ENCODE measurements at regions not wholly inside any gene's neighbourhood (a gene's known extent, or its start where the extent isn't known, plus 50 kb on each side); places are given as distances from the start of the nearest gene placed in this dataset.

DNA sequence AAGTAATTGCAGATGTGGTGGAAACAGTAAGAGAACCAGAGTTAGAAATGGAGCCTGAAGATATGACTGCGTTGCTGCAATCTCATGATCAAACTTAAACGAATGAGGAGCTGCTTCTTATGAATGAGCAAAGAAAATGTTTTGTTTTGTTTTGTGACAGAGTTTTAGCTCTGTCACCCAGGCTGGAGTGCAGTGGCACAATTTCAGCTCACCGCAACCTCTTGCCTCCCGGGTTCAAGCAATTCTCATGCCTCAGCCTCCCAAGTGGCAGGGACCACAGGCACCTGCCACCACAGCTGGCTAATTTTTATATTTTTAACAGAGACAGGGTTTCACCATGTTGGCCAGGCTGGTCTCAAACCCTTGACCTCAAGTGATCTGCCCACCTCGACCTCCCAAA is 53.3 kb upstream of the NFASC start:
- Histone ChIP-seq H4K20me1 (ENCODE audit: insufficient read depth, low read depth, low read length) (no peaks in the 10 kb centered on the region), H3K9me2 (replicated peaks; ENCODE audit: insufficient read depth, low read length) (no peaks in the 10 kb centered on the region)

DNA sequence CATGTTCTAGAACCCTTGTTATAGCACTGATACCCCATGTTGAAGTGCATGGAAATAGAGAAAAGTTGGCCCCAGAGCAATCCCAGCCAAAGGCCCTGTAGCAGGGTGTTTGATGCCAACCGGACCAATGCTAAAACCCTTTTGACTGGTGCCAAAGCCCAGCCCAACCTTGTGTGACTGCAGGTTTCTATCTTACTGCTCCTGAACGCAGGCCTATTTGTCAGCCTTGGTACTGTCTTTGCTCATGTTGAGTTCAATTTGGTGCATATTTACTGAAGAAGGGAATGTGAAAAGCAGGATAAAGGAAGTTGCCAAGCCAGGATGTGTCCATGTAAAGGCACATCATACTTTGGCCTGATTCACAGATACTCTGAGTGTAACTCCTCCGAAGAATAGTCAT is 51.7 kb upstream of the NFASC start:
- no peaks in the 10 kb centered on the region for H3K27me3 ChIP-seq (ENCODE audit: low read length)
- H3K4me1 ChIP-seq (ENCODE audit: low read length) = peaks cover 7% of the 10 kb centered on the region
- no peaks in the 10 kb centered on the region for H3K79me2 ChIP-seq (ENCODE audit: low read length)
- no peak for DNase-seq
- H3K4me2 ChIP-seq (ENCODE audit: low read depth, low read length, poor library complexity, severe bottlenecking) = no peak overlapping the region
- H3K27ac ChIP-seq (ENCODE audit: low read length) = no peak overlapping the region
- H3K9me3 ChIP-seq (ENCODE audit: low read length) = no peaks in the 10 kb centered on the region
- H3K36me3 ChIP-seq (ENCODE audit: insufficient read depth, low read length) = no peaks in the 10 kb centered on the region
- no peaks in the 10 kb centered on the region for H3K9me2 ChIP-seq (replicated peaks; ENCODE audit: insufficient read depth, low read length)
- no peak overlapping the region for H2AFZ ChIP-seq (ENCODE audit: low read length)
- H4K20me1 ChIP-seq (ENCODE audit: insufficient read depth, low read depth, low read length) = no peaks in the 10 kb centered on the region
- H3K9ac ChIP-seq (ENCODE audit: low read length) = no peak overlapping the region
- no peak overlapping the region for H3K4me3 ChIP-seq (ENCODE audit: low read length)

More for the DNA sequence above, 53.3 kb upstream of the NFASC start:
- Histone ChIP-seq H3K27me3 (ENCODE audit: low read length) (no peaks in the 10 kb centered on the region), H3K4me2 (ENCODE audit: low read depth, low read length, poor library complexity, severe bottlenecking) (no peak overlapping the region), H3K4me1 (ENCODE audit: low read length) (peaks cover 7% of the 10 kb centered on the region), H3K9me3 (ENCODE audit: low read length) (no peaks in the 10 kb centered on the region), H2AFZ (ENCODE audit: low read length) (no peak overlapping the region), H3K79me2 (ENCODE audit: low read length) (no peaks in the 10 kb centered on the region), H3K9ac (ENCODE audit: low read length) (no peak overlapping the region), H3K4me3 (ENCODE audit: low read length) (no peak overlapping the region), H3K27ac (ENCODE audit: low read length) (no peak overlapping the region), H3K36me3 (ENCODE audit: insufficient read depth, low read length) (no peaks in the 10 kb centered on the region)
- DNase-seq = no peak

DNA sequence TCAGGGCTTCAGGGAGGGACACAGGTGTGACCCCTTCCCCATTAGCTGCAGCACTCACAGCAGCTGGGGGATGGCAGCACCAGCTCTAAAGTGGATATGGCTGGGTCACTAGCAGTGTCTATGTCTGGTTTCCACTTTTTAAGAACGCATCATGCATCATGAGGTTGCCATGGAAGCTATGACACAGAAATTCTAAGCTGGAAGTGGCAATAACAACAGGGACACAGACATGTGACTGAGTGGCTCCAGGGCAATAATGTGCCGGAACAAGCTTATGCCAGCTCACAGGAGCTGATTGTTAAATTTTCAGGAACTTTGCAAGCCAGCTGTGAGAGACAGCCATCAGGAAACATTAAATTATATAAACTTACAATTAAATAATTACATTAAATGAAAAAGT is 51.2 kb upstream of the NFASC start:
- H3K79me2 ChIP-seq (ENCODE audit: low read length) = no peaks in the 10 kb centered on the region
- H3K9me2 ChIP-seq (replicated peaks; ENCODE audit: insufficient read depth, low read length) = no peaks in the 10 kb centered on the region
- H3K36me3 ChIP-seq (ENCODE audit: insufficient read depth, low read length) = no peaks in the 10 kb centered on the region
- no peak for DNase-seq
- H2AFZ ChIP-seq (ENCODE audit: low read length) = no peak overlapping the region
- no peaks in the 10 kb centered on the region for H3K9me3 ChIP-seq (ENCODE audit: low read length)
- H3K9ac ChIP-seq (ENCODE audit: low read length) = no peak overlapping the region
- H3K4me1 ChIP-seq (ENCODE audit: low read length) = peaks cover 2% of the 10 kb centered on the region
- no peak overlapping the region for H3K4me3 ChIP-seq (ENCODE audit: low read length)
- H3K27me3 ChIP-seq (ENCODE audit: low read length) = no peaks in the 10 kb centered on the region
- no peak overlapping the region for H3K4me2 ChIP-seq (ENCODE audit: low read depth, low read length, poor library complexity, severe bottlenecking)
- no peak overlapping the region for H3K27ac ChIP-seq (ENCODE audit: low read length)
- no peaks in the 10 kb centered on the region for H4K20me1 ChIP-seq (ENCODE audit: insufficient read depth, low read depth, low read length)
